COR-L47 (cell line): ENCODE measurements at regions not wholly inside any gene's neighbourhood (a gene's known extent, or its start where the extent isn't known, plus 50 kb on each side); places are given as distances from the start of the nearest gene placed in this dataset.

ENCODE experiments used
- DNase-seq: peaks from one replicate; lab custom pipeline; 2025; lab: John Stamatoyannopoulos, UW

DNA sequence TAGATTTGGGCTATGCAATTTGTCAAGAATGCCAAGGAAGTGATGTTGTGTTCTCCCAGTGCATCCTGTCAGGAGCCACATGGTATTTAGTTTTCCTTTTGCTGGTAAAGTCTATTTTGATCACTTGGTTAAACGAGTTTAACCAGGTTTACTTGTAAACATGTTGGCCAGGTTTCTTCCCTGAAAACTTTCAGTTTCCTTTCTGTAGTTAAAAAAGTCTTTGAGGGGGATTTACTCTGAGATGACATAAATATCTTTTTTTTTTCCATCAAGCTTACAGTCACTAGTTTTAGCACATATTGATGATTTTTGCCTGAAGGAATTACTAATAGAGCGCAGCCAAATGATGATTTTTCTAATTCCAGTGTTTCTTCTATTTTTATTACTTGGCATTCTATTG, 320.5 kb downstream of the PHF14 start:
- DNase-seq = no peak

DNA sequence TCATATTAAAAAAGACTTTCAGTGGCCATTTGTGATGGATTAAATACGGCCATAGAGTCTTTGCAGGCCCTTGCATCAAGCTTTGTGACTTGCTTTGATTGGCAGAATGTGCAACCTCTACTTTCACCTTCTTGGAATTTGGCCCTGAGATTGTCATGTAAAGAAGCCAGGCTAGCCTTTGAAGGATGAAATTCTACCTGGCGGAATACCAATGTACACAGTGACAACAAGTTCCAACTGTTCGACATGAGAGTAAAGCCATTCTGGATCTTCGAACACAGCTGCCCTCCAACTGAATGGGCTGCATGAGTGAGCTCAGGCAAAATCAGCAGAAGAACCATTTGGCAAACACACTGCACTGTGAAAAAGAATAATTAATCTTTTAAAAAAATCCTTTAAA, 321.3 kb downstream of the PHF14 start:
- no peak for DNase-seq

- DNase-seq = no peak
These were observed 323.5 kb downstream of the PHF14 start for GRCh38 chr7:11297126-11297625.

GRCh38 chr7:11297764-11298163, 324.1 kb downstream of the PHF14 start:
- DNase-seq = no peak

- no peak for DNase-seq
These were observed 324.5 kb downstream of the PHF14 start for GRCh38 chr7:11298220-11298619.

DNA sequence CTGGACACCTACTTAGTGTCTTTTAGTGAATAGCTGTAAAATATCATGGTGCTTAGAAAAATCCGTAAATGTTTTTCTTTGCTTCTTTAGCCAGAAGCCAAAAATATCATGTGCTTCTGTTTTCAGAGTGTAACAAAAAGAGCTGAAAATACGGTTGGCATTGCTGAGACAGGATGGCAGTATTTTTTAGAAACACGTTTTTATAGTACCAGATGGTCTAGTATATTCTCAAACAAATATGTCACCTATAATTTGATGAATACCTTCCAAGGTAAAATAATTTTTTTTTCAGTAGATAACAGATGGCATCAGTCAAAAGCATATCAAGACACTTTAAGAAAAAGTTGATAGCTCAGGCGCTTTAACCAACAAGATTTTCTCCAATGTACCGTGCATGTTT, 326.6 kb downstream of the PHF14 start:
- DNase-seq = no peak

DNA sequence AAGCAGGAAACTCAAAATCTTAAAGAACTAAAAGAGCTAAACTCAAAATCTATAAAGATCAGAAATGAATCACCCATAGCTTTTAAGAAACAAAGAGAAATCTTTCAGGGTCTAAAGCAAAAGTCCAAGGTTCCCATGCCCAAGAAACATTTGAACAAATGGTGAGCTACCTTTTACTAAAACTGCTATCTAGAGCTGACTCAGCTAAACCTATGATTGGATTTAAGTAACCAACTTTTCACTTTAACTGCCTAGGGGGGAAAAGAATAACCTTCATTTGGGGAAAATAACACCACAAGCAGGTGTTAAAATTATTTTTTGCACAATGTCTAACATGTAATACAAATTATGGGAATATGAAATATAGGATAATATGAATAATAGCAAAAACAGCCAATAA, 328.4 kb downstream of the PHF14 start:
- no peak for DNase-seq

- DNase-seq = no peak
These were observed 340.1 kb downstream of the PHF14 start for GRCh38 chr7:11313801-11314200.

DNA sequence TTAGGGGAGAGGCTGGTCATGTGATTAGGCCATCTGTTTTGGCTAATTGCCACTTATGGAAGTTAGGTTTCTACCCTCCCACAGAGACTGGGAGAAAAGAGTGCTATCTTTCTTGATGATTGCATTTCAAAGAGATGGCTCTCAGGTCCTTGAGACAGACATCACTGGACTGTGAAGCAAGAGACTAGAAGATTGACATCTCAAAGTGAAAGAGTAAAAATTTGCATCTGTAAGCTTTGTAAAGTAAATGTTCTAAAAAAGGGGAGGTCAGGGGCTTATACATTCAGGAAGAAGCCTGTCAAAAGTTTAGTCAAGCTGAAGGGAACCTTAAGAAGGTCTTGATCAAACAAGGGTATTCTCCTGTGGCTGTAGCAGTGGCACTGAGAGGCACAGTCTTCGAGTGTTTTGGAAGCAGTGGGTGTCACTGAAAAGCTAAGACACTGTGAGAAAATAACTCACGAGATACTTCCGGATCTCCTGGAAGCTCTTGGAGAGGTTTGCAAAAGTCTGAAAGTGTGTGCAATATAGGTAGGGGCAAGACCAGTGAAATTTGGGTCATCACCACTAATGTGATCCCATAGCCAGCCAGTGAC, 342.1 kb downstream of the PHF14 start:
- no peak for DNase-seq

DNA sequence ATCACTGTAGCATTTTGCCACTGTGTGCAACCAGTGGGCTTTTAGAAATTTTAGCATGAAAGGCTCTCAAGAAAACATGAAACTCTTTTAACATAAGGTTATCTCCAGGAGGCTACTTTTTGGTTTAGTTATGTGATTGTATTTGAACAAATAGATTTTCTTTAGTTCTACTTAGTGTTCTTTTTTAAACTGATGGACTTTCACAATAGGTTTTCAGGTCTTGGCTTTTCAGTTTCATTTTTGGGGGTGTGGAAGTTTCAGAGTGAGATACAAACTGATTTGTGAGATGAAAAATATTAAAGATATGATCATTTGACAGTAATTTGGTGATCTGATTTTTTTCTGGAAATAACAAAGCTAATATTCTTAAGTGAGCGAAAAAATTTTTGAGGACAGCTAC, 344.1 kb downstream of the PHF14 start:
- no peak for DNase-seq

DNA sequence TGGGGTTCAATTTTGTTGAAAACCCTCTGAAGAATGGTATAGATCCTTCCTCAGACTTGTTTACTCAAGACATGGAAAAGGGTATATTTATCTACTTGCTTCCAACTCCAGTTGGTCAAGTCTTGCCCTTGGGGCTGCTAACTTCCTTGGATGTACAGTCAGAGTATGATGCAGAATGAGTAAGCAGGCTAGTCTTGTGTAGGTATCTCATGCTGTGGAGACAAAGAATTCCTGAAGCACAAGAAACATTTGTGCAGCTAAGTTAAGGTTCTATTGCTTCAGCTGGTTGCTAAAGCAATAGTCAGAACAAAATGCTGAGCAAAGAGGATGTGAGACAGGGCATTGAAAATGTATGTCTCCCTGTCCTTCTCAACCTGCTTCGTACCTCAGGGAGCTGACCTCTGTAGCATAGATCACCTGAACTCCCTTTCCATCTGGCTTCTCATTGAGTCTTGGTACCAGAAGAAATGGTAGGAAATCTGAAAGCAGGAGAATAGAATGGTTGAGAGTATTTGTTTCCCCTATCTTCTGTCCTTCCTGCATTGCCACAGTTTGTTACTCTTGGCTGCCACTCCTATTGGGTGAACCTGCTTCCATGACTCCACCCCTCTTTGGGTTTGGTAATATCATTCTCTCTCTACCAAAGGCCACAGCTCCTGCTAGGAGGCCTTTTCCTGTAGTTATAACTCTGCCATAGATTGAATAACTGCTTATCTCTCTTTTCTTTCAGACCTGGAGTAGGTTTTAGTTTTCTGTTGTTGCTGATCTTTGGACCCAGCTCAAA, 346.0 kb downstream of the PHF14 start:
- no peak for DNase-seq
